GM19025 (cell line): ENCODE measurements at regions not wholly inside any gene's neighbourhood (a gene's known extent, or its start where the extent isn't known, plus 50 kb on each side); places are given as distances from the start of the nearest gene placed in this dataset.
A peak's percentile ranks its signal among the peaks of the same experiment; 100 is the strongest.
"Not testable (repeated sequence)": the region's sequence is repeated elsewhere in the genome, so short reads cannot be mapped to it uniquely, and the experiment has no call there.

ENCODE experiments used
- ATAC-seq: cut with Tn5 transposase; IDR thresholded peaks from one replicate; pipeline ENCODE4 v1.9.1; 2021; ENCODE audit warnings: mild to moderate bottlenecking, low read depth, moderate library complexity; ENCODE audit not compliant: unreplicated experiment

DNA sequence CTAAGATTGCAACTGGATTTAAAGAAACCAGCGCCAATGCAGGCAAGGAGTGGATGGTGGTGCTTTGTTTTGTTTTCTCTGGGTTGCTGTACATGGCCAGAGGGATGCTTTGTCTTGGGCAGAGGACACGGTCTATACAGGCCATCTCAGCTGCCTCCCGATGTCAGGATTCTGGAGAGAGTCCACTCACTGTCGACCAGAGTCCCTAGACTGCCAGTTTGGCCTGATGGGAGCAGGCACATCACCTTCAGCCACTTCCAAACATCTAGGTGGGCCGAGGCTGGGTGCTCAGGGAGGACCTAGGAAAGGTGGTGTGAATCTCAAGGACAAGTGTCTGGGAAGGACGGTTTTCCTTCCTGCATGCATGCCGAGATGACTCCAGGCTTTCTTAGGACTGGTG, 152.1 kb downstream of the BUB3 start:
- no peak for ATAC-seq

DNA sequence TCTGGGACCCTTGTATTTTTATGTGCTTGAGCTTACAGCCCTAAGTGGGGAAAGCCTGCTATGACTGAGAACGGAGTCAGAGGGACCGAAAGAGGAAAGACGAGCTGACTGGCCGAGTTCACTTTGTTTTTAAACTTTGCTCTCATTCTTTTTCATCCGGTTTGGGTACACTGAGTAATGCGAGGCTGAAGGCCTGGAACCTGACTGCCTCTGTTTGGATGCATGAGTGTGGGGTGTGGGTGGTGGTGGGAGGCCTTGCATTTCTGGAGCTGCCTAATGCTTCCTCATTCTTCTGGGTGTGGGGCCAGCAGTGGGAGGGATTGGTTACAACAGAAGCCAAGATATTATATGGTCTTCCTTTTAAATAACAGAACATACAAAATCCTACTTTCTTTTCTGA, 155.5 kb downstream of the BUB3 start:
- no peak for ATAC-seq

DNA sequence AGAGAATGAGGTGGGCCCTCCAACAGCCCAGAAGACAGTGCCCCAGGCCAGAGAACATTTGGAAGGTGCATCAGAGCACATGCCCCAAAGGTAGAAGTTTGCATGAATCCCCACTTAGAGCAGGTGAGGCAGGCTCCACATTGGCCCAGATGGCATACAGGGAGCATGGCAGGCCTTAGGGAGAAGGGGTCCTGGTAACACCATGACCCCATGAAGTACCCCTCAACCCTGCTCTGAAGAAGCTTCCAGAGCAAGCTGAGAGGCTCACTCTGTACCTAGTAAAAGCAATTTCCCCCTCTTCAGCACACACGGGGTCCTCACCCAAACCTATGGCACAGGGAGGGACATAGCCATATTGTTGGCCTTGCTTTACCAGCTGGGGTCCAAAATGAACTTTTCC, 162.6 kb downstream of the BUB3 start:
- ATAC-seq, result no peak

DNA sequence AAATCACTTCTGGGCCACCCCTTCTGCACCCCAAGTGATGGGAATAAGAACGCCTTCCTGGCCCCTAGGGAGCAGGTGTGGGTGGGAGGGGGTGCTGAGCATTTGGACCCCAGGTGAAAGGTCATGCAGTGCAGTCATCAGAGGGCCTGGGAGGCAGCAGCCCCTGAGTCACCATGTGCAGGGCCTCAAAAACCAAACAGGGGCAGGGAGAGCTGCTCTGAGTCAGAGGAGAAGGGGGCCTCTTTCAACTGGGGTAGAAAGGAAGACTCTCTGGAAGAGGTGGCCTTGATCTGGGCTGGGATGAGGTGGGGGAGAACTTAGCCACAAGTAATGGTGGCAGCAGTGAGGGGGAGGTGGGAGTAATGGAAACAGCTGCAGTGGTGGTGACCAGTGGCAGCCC, 164.3 kb downstream of the BUB3 start:
- ATAC-seq, result no peak

DNA sequence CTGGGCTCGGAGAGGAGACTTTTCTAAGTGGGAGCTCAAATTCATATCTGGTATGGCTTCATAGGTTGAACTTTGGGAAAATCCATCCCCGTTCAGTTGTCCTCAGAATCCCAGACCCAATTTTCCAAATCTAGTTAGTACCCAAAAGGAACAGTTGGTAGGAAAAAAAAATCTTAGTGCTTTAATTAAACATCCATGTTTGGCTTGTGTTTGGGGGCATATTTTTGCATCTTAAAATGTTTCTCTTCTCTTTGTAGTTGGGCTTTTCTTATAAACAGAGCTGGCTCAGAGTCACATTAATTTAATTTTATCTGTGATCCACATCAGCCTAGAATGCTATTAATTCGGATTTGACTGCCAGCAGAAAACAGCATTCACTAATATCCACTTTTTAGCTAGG, 165.9 kb downstream of the BUB3 start:
- ATAC-seq, result no peak

DNA sequence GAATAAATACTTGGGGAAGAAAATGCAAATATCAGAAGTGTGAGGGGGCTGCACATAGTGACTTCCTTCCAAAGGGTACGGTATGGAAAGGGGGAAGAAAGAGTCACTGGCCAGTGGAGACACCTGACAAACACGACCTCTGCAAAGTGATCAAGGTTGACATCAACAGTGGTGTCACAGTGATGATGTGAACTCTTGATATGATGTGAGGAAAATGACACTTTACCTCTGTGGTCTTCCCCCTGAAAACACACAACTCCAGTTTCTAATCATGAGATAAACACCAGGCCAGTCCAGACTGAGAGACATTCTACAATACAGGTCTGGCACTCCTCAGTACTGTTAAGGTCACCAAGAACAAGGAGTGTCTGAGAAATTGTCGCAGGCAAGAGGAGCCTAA, 169.7 kb downstream of the BUB3 start:
- ATAC-seq, result no peak

DNA sequence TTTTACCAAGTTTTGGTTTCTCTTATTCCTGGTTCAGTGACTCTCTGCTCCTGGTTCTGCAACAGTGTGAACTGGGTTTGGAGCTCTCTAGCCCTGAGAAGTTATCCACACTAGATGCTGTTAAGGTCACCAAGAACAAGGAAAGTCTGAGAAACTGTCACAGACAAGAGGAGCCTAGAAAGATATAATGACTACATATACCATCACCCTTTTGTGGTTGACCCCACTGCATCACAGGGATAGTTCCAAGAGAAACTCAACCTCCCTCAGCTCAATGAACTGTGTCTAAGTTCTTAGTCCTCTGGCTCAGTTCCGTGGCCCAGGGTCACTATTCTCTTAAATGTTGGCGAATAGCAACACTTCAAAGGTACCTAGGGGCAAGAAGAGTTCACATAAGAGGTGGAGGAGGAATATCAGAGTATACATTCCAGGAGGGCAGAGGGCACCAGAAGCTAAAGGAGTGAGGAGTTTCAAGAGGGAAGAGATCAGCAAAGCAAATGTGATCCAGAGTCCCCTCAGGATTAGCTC, 171.5 kb downstream of the BUB3 start:
- no peak for ATAC-seq

DNA sequence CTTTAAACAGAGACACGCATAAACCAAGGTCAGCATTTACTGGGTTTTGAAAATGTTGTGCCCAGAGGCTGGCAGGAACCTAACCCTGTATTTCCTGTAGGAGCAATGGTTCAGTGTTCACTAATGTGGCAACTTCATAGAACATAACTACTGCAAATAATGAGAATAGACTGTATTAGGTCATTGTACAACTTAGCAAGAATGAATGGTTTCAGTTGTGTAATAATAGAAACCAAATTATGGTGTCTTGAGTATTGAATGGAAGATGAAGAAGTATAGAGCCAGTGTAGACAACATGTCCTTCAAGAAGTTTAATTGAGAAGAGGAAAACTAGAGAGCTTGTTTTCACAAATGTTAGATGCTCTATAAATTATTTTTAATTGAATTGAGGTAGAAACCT, 172.5 kb downstream of the BUB3 start:
- ATAC-seq, result no peak

DNA sequence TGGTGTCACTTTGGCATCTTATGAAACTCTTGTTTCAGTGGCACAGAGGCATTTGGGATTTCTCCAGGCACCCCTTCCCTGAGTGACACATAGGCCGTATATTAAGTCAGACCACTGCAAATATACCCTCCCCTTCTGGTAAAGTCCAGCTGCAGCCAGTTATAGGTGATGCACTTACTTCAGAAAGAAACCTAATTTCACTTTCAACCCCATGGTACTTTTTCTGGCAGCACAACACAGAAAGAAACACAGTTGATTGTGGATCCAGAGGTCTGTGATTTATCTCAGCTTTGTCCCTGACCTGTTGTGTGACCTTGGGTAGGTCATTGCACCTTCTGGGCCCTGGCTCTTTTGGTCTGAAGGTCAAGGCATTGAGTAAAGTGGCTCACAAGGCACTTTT, 173.2 kb downstream of the BUB3 start:
- peak; percentile 72 for ATAC-seq

DNA sequence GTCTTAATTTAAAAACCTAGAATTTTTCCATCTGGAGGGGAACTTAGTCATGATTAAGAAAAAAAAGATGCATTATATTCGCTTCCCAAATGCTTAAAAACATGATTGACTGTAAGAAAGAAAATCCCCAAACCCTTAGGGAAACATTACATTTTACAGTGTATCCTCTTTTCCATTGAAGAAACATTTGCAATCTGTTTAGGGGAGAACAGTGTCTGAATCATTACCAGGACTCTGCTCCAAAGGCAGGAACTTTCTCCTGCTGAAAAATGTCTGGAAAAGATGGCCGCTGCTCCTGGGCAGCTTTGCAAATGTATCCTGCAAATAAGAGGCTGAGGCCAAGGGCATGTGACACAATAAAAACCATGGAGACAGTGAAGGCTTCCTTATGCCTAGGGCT, 173.7 kb downstream of the BUB3 start:
- no peak for ATAC-seq

DNA sequence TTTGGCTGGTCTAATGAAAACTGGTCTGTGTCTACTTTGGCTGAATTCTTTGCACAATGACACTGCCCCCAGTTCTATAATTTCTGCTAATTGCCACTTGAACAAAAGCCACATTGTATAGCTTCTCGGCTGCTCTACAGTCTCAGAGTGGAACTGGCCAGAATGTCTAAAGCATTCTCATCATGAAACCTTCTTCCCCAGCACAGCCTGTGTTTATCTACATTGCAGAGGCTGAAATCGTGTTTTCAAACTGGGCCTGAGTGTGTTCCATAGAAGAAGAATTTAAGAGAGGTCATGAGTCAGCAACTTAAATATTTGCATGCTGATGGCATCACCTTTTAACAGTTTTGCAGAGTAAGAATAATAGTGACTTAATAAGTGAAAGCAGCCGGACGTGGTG, 177.2 kb downstream of the BUB3 start:
- no peak for ATAC-seq

DNA sequence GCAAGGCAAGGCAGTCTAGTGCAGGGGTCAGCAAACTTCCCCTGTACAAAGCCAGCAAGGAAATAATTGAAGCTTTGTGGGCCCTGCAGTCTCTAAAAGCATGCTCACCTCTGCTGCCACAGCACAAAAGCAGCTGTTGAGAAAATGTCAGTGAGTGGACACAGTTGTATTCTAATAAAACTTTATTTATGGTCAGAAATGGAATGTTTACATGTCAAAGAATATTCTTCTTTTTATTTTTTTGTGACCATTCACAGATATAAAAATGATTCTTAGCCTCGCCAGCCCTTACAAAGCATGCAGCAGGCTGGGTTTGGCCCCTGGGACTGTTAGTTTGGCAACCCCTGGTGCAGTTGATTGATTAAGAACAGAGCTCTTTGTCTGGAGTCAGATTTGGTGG, 192.4 kb downstream of the BUB3 start:
- ATAC-seq, result no peak

DNA sequence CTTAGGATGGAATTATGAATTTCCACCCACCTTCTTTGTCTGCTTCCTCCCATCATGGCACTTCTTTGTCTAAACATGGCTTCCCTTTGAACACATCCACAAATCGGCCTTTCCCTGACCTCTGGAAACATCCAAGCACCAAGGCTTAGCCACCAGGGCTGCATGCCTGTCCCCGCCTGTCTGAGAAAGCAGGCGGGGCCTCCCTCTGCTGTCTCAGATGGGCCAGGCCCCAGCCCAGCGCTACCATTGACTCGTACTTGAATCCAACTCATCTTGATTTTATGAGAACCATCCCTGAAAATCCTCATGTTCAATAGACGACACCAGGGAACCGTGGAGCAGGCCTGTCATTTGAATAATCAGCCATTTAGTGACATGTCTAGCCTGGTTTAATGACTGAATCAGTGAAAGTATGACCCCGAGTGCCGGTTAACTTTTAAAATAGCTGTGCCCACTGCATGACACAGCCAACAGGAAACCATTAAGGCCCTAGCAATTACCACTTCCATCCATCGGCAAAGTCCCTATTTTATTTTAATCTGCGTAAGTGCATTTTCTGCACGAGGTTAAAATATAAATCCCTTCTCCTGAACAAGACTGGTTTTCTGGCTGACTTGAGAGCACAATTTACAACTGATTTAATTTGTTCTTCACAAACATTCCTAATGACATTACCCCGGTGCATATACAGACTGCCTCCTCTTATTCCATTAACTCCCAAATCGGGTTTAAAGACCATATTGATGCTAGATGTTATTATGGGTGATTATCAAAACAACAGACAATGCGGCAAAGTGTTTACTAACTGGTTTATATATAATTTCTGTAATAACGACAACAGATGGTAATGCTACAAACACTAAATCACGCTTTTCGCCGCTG, 194.7 kb downstream of the BUB3 start:
- ATAC-seq, result no peak

DNA sequence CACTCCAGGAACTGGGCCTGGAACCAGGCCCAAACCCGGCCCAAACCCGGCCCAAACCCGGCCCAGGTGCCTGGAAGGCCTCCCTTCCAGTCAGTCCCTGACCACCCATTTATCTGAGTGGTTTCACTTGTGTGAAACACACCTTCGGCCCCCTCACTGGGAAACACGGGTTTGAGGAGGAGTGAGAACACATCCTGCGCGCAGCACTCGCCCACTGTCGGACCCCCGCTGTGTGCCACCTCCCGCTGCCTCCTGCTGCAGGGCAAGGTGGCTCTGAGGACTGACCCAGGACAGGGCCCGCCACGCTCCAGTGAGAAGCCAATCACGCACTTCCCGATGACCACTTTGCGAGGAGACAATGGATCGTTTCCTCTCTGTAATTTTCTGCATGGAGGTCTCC, 197.5 kb downstream of the BUB3 start:
- ATAC-seq, result no peak

DNA sequence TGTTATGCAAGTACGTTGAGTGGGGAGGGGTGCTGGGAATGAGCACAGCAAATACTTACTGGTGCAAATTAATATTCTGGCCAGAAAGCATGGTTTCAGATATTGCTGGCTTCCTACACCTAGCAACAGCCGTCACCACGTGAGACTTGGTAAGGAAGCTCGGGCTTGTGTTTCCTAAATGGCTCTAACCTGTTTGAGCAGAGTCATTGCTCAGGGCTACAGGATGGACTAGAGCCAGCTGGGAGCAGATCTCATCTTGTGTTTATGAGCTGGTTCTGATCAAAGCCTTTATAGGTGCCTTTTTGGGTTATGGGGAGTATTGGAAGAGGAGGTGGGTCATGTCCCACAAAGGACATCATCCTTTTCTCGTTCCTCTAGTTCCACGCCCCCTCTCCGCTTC, 200.3 kb downstream of the BUB3 start:
- no peak for ATAC-seq

DNA sequence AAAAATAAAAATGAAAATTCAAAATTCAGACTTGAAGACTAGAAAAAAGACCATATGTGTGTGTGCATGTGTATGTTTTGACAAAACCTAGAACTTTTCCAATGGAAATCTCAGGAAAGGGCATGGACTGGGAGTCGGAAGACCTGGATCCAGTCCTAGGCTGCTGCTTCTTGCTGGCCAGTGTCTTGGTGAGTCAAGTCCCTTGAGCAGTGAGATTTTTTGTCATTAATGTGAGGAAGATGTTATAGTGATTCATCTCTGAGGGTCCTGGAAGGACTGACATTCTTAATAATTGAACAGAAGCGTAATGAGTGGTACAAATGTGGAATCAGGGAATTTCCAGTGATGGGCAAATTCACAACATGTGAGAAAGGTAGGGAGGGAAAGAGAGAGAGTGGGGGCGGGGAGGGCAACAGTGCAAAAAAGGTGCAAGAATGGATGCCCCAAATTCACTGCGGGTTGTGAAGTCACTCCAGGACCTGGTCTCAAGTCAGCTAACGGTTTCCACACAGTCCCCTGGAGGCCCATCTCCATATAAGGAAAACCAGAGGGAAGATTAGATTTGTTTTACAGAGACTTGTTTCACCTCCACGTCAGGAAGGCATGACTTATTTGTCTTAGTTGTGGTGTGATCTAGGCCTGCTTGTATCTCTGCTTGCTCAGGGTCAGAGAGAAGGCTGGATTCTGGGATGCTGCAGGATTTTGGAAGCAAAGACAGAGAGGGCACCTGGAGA, 201.7 kb downstream of the BUB3 start:
- ATAC-seq, result no peak

DNA sequence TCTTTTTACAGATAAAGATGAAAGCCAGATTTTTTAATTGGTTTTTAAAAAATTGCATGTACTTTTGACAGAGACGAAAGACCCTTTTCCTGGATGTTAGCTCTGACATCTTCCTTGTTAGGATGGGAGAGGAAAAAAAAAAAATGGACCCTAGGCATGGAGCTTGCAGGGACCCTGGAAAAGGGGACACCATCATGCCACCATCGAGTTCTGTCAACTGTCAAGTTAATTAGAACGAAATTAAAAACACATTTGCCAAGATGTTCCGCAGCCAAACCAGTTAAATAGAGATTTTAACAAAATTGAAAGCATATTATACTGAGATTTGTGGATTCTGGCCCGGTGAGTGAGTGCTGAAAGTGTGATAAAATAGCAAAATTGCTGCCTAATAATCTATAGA, 202.6 kb downstream of the BUB3 start:
- no peak for ATAC-seq

DNA sequence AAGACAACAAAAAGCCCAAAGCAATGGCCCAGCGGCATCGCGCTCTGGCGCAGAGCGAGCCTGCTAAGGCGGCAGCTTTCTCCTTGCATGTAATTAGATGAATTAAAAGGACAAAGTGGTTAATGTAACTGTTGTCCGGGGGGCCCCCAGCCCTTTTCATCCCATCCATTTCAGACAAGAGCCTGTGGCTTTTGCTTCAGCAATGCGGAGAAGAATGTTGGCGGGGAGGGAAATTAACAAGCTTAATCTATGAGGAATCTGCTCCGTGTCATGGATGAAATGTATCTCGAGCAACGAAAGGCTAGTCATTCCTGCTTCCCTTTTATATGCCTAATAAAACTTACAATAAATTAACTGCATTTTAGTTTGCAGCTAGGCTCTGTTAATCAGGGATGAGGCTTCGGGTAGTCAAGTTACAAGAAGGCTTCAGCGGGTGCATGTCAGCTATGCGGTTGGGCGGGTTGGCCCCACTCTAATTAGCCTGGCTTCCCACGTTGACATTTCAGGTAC, 203.3 kb downstream of the BUB3 start:
- ATAC-seq, result no peak

DNA sequence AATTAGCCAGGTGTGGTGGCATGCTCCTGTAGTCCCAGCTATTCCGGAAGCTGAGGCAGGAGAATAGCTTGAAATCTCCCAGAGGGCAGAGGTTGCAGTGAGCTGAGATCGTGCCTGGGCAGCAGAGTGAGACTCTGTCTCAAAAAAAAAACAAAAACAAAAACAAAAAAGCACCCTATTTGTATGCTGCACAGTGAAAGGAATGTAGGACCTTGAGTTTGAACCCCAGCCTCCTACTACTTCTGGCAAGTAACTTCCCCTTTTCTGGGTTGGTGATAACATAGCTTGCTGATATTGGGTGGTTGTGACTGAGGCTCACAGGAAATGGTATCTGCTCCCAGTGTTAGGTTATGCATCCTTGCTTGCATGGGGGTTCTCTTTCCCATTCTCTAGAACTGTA, 205.3 kb downstream of the BUB3 start:
- no peak for ATAC-seq

DNA sequence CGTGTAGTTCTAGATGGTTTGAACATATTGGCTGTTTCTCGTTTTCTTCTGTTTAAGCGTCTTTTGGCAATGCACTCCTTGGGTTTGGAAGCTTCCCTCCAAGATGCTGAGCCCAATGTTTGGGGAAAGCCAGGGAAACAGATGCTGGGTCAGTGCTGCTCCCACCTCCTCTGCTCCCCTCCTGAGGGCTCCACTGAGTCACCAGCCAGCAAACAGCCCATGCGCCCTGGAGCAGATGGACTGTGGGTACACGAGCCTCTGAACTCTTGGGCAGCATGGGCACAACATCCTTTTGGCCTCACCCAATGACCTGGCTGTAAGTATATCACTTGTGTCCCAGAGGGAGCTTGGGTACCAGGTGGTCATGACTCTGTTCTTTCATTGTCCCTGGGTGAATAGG, 207.6 kb downstream of the BUB3 start:
- ATAC-seq, result no peak

DNA sequence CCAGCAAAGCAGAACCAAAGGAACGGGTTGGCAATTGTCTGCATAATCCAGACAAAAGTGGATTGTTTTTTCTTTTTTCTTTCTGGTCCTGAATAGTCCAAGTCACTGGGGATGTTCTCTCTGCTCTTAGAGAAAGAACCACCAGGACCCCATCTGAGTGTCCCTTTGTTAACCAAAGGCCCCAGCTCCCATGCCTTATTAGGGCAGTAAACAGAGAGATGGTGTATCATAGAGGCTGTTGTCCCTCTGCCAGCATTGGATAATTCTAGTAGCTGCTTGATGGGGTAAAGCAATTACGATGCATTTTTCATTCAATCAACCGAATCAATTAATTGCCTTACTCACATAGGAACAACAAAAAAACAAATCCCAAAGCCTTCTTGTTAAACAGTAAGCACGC, 213.0 kb downstream of the BUB3 start:
- no peak for ATAC-seq

DNA sequence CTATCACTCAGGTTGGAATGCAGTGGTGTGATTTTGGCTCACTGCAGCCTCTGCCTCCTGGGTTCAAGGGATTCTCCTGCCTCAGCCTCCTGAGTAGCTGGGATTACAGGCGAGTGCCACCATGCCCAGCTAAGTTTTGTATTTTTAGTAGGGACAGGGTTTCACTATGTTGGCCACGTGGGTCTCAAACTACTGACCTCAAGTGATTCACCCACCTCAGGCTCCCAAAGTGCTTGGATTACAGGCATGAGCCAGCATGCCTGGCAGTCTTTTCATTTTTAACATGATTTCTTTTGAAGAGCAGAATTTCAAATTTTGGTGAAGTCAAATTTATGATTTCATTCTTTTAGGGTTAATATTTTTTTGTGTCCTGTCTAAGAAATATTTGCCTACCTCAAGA, 217.4 kb downstream of the BUB3 start:
- not testable (repeated sequence) for ATAC-seq
